Thyroid gland (tissue), 4 donors: ENCODE measurements at regions not wholly inside any gene's neighbourhood (a gene's known extent, or its start where the extent isn't known, plus 50 kb on each side); places are given as distances from the start of the nearest gene placed in this dataset.

Experiments used
- DNase-seq, 2 donors: peaks; one replicate each; pipeline ENCODE4 v3.0.0-alpha.2; 2019
- H3K27ac ChIP-seq, 3 donors: fragments of 200-600 bp; sonication (generic); 1 replicate in 2 of 3; 2 replicates in 1 of 3; pipeline ENCODE4 v1.5.1; 2016 to 2019; ENCODE audit warnings: mild to moderate bottlenecking in 1 of 3, moderate library complexity in 1 of 3
- H3K27me3 ChIP-seq: fragments of 200-600 bp; sonication (generic); one replicate; pipeline ENCODE4 v1.5.1; 2019
- H3K36me3 ChIP-seq, 2 donors: fragments of 200-600 bp; sonication (generic); one replicate each; pipeline ENCODE4 v1.5.1; 2016 to 2019
- H3K4me1 ChIP-seq, 2 donors: fragments of 200-600 bp; sonication (generic); one replicate each; pipeline ENCODE4 v1.5.1; 2017 to 2019
- H3K4me3 ChIP-seq, 3 donors: fragments of 200-600 bp; sonication (generic); replicated peaks in 1 of 3; 1 replicate in 2 of 3; 2 replicates in 1 of 3; pipeline ENCODE4 v1.5.1; 2016; ENCODE audit warnings: mild to moderate bottlenecking in 1 of 3
- H3K9me3 ChIP-seq: fragments of 200-600 bp; sonication (generic); one replicate; pipeline ENCODE4 v1.5.1; 2017
- CTCF ChIP-seq, 6 experiments: fragments of 200-600 bp in 3 of 6; fragments of 450-650 bp in 3 of 6; sonication (generic) in 3 of 6; IDR thresholded peaks; one replicate each; pipeline ENCODE4 v1.5.1; 2016 to 2019; ENCODE audit warnings: antibody characterized with exemption in 6 of 6, mild to moderate bottlenecking in 2 of 6, inconsistent platforms in 1 of 6, moderate library complexity in 1 of 6
- POLR2A ChIP-seq, 2 donors: fragments of 450-650 bp; IDR thresholded peaks; one replicate each; pipeline ENCODE4 v1.6.1; 2017; ENCODE audit warnings: antibody characterized with exemption in 2 of 2, mild to moderate bottlenecking in 2 of 2, moderate library complexity in 1 of 2
- WGBS, 2 donors: methylation state at CpG; one replicate each; pipeline ENCODE4 v1.1.5; 2017; 5-methylcytosine and 5-hydroxymethylcytosine counted together
- intact Hi-C: fragments of 100-400 bp; cut with DNase I; formaldehyde crosslinking; loops from one replicate; pipeline ENCODE4 v1.15.1; 2023

GRCh38 chr18:77379976-77380509, 130.4 kb downstream of the GALR1 start:
- TF ChIP-seq POLR2A (IDR thresholded peaks at IDR 0.05) = no peak
- TF ChIP-seq CTCF (IDR thresholded peaks at IDR 0.05) = no peak
- 53 to 60% methylated on average over 5 of the region's 5 CpGs for whole genome bisulfite sequencing, 2 donors
- H3K27ac ChIP-seq = no peak overlapping the region
- intact Hi-C loops = no loop called here
- no peaks in the 10 kb centered on the region for H3K36me3 ChIP-seq
- H3K27me3 ChIP-seq = no peaks in the 10 kb centered on the region
- no peaks in the 10 kb centered on the region for H3K9me3 ChIP-seq
- H3K4me3 ChIP-seq = no peak overlapping the region
- DNase-seq = no peak
- H3K4me1 ChIP-seq = no peaks in the 10 kb centered on the region

GRCh38 chr18:77380695-77381094, 131.0 kb downstream of the GALR1 start:
- H3K36me3 ChIP-seq = no peaks in the 10 kb centered on the region
- TF ChIP-seq POLR2A (IDR thresholded peaks at IDR 0.05) = no peak
- TF ChIP-seq CTCF (IDR thresholded peaks at IDR 0.05) = no peak

GRCh38 chr18:77392321-77392720, 142.7 kb downstream of the GALR1 start:
- no peaks in the 10 kb centered on the region for H3K4me1 ChIP-seq
- H3K27ac ChIP-seq = no peak overlapping the region
- no peak overlapping the region for H3K4me3 ChIP-seq
- WGBS, 2 donors = 70 to 74% methylated on average over 5 of the region's 5 CpGs
- no peaks in the 10 kb centered on the region for H3K9me3 ChIP-seq
- no peaks in the 10 kb centered on the region for H3K27me3 ChIP-seq
- DNase-seq = no peak
- intact Hi-C loops = no loop called here
- no peaks in the 10 kb centered on the region for H3K36me3 ChIP-seq
- no peak for TF ChIP-seq POLR2A (IDR thresholded peaks at IDR 0.05)
- no peak for TF ChIP-seq CTCF (IDR thresholded peaks at IDR 0.05)

More at GRCh38 chr18:77380695-77381094, 131.0 kb downstream of the GALR1 start:
- 60 to 61% methylated on average over 5 of the region's 5 CpGs for WGBS, 2 donors
- no peak for DNase-seq
- H3K27me3 ChIP-seq = no peaks in the 10 kb centered on the region
- H3K27ac ChIP-seq = no peak overlapping the region
- H3K4me3 ChIP-seq = no peak overlapping the region
- no peaks in the 10 kb centered on the region for H3K9me3 ChIP-seq
- intact Hi-C loops = no loop called here
- no peaks in the 10 kb centered on the region for H3K4me1 ChIP-seq

GRCh38 chr18:77393519-77393918, 143.9 kb downstream of the GALR1 start:
- no peak for DNase-seq
- H3K4me3 ChIP-seq = no peak overlapping the region
- intact Hi-C loops = no loop called here
- WGBS, 2 donors = 74 to 85% methylated on average over 5 of the region's 5 CpGs
- no peaks in the 10 kb centered on the region for H3K27me3 ChIP-seq
- H3K27ac ChIP-seq = no peak overlapping the region
- H3K4me1 ChIP-seq = no peaks in the 10 kb centered on the region
- H3K36me3 ChIP-seq = no peaks in the 10 kb centered on the region
- no peak for TF ChIP-seq POLR2A (IDR thresholded peaks at IDR 0.05)
- TF ChIP-seq CTCF (IDR thresholded peaks at IDR 0.05) = no peak
- no peaks in the 10 kb centered on the region for H3K9me3 ChIP-seq

GRCh38 chr18:77395953-77396352, 146.3 kb downstream of the GALR1 start:
- Histone ChIP-seq H3K4me3 (no peak overlapping the region), H3K36me3 (no peaks in the 10 kb centered on the region), H3K27ac (no peak overlapping the region), H3K27me3 (no peaks in the 10 kb centered on the region), H3K9me3 (no peaks in the 10 kb centered on the region), H3K4me1 (no peaks in the 10 kb centered on the region)
- TF ChIP-seq POLR2A (IDR thresholded peaks at IDR 0.05) (no peak), CTCF (IDR thresholded peaks at IDR 0.05) (no peak)
- no peak for DNase-seq
- intact Hi-C loops = no loop called here
- 73 to 74% methylated on average over 2 of the region's 2 CpGs for WGBS, 2 donors
